Right lobe of liver (tissue), 4 donors: ENCODE measurements at regions not wholly inside any gene's neighbourhood (a gene's known extent, or its start where the extent isn't known, plus 50 kb on each side); places are given as distances from the start of the nearest gene placed in this dataset.

Experiments
- CTCF ChIP-seq, 4 donors: fragments of 200-600 bp in 3 of 4; fragments of 450-650 bp in 1 of 4; IDR thresholded peaks; one replicate each; pipeline versions ENCODE4 v1.5.1 to v1.8.0; 2016 to 2022; ENCODE audit warnings: antibody characterized with exemption in 4 of 4, mild to moderate bottlenecking in 2 of 4
- POLR2A ChIP-seq: fragments of 450-650 bp; IDR thresholded peaks from one replicate; pipeline ENCODE4 v1.6.1; 2017; ENCODE audit warnings: antibody characterized with exemption, mild to moderate bottlenecking
- donor health status: DM: no; HTN: no; CAD: no.
- donor health status: DM: no; HTN: no; CAD: no.
- donor health status: DM: no; HTN: yes; CAD: no.

DNA sequence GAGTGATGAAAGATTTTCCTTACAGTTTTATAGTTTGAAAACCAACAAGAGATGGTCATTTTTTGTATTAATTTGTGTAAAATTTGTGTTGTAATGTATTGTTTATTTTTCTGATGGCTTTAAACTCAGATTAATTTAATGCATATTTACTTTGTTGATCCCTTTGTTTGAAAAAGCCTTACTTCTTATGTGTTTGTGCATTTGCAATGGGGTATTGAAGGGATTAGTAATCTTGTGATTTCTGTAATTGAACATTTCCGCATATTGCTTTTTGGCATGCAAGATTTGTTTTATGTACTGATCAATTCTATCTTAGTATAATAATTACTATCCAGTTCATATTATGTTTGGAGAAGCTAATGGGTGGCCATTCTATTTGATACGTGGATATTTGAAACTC is 98.4 kb upstream of the ROBO1 start:
- TF ChIP-seq CTCF (IDR thresholded peaks at IDR 0.05): no peak
- no peak for TF ChIP-seq POLR2A
